ENCODE measurements at regions not wholly inside any gene's neighbourhood (a gene's known extent, or its start where the extent isn't known, plus 50 kb on each side); places are given as distances from the start of the nearest gene placed in this dataset.

DNA sequence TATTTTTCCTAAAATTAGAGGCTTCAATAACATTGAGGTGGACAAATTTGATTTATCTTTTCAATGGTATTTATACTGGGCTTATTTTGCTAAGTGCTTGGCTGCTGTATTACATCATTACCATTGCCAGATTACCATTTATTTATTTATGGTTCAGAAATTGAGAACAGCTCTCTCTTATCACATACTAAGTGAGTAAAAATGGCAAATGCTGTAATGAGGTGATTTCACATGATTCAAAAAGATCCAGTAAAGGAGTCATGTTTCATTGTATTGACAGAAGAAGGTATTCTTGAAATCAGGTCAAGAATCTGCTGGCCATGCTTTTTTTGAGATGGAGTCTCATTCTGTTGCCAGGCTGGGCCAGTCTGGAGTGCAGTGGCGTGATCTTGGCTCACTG is 322.6 kb downstream of the KIF20B start:
- no peak for TF ChIP-seq POLR2A (IDR thresholded peaks at IDR 0.05)
- no peak for TF ChIP-seq POLR2AphosphoS5 (IDR thresholded peaks at IDR 0.05)
- TF ChIP-seq, protein P1, sequence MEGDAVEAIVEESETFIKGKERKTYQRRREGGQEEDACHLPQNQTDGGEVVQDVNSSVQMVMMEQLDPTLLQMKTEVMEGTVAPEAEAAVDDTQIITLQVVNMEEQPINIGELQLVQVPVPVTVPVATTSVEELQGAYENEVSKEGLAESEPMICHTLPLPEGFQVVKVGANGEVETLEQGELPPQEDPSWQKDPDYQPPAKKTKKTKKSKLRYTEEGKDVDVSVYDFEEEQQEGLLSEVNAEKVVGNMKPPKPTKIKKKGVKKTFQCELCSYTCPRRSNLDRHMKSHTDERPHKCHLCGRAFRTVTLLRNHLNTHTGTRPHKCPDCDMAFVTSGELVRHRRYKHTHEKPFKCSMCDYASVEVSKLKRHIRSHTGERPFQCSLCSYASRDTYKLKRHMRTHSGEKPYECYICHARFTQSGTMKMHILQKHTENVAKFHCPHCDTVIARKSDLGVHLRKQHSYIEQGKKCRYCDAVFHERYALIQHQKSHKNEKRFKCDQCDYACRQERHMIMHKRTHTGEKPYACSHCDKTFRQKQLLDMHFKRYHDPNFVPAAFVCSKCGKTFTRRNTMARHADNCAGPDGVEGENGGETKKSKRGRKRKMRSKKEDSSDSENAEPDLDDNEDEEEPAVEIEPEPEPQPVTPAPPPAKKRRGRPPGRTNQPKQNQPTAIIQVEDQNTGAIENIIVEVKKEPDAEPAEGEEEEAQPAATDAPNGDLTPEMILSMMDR (IDR thresholded peaks at IDR 0.05): no peak
